ENCODE measurements at regions not wholly inside any gene's neighbourhood (a gene's known extent, or its start where the extent isn't known, plus 50 kb on each side); places are given as distances from the start of the nearest gene placed in this dataset.
A peak's percentile ranks its signal among the peaks of the same experiment; 100 is the strongest.

DNA sequence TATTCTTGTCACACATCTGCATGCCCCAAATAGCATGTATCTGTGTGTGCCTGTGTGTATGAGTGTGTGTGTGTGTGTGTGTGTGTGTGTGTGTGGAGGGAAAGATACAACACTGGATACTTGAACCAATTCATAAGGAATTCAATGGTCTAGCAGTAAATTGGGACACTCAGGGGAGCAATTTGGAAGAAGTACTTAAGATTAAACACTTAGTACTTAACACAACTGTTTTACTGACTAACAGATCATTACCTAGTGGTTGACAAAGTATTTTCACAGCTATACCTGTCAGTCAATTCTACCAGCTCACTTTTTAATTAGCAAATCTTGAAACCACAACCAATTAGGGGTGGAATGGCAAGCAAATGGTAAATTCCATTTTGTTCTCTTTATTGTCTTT lies 1024.1 kb downstream of the TMEM182 start:
- intact Hi-C loops (cut with DNase I; ENCODE audit: low total_unique reads), result loop anchor here (5.0 kb wide), 1 partner anchor 726 kb away; no protein-coding TSS in a partner anchor
- Histone ChIP-seq H3K4me3 (no peak overlapping the region), H3K27me3 (no peaks in the 10 kb centered on the region), H3K27ac (no peak overlapping the region), H3K36me3 (no peaks in the 10 kb centered on the region), H3K9me3 (no peaks in the 10 kb centered on the region), H3K4me1 (no peaks in the 10 kb centered on the region)
- no peak for TF ChIP-seq POLR2A (IDR thresholded peaks at IDR 0.05)
- TF ChIP-seq POLR2AphosphoS5 (IDR thresholded peaks at IDR 0.05), result no peak
- no peak for TF ChIP-seq CTCF (IDR thresholded peaks at IDR 0.05)
- DNase-seq (ENCODE audit: low spot score in 2 of 2), result no peak

DNA sequence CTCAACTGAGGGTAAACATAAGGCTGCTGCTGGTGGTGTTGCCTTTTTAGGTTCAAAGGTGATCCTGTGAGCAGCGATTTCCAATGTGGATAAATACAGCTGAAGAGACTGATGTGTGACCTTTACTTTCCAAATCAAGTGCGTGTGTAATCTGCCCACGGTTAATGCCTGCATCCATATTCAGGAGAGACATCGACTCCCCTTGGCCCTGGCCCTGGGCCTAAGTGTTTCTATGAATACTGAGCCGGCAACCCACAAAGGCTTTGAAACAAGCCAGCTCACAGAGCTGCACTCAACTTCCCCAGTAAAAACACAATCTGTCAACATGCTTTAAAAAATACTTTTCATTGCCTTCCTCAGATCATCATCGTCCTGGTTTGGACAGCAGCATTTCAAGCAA lies 1026.6 kb downstream of the TMEM182 start:
- H3K27me3 ChIP-seq, result no peaks in the 10 kb centered on the region
- DNase-seq (ENCODE audit: low spot score in 2 of 2), result no peak
- no peaks in the 10 kb centered on the region for H3K36me3 ChIP-seq
- H3K4me1 ChIP-seq, result no peaks in the 10 kb centered on the region
- intact Hi-C loops (cut with DNase I; ENCODE audit: low total_unique reads), result loop anchor here (5.0 kb wide), 1 partner anchor 724 kb away; no protein-coding TSS in a partner anchor
- no peak overlapping the region for H3K4me3 ChIP-seq
- H3K9me3 ChIP-seq, result no peaks in the 10 kb centered on the region
- no peak overlapping the region for H3K27ac ChIP-seq
- TF ChIP-seq POLR2A (IDR thresholded peaks at IDR 0.05), result no peak
- TF ChIP-seq POLR2AphosphoS5 (IDR thresholded peaks at IDR 0.05), result no peak
- TF ChIP-seq CTCF (IDR thresholded peaks at IDR 0.05), result no peak

DNA sequence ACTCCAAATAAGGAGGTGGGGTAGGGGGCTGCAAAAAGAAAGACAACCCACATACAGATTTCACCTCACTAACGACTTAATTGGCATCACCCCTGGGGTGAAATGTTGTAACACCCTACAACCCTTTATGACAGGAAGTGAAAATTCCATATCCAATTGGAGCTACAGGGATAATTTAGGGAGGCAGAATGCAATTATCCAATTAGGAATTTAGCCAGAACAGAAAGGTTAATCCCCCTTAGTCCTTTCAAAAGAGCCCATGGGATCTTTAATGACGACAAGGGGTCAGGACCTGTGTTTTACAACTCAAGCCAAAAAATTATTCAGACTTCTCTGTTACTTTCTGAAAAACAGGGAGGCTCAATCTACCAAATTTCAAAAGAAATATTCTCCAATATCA lies 1027.1 kb downstream of the TMEM182 start:
- H3K27me3 ChIP-seq, result no peaks in the 10 kb centered on the region
- DNase-seq (ENCODE audit: low spot score in 2 of 2), result no peak
- H3K27ac ChIP-seq, result no peak overlapping the region
- intact Hi-C loops (cut with DNase I; ENCODE audit: low total_unique reads), result loop anchor here (5.0 kb wide), 1 partner anchor 723 kb away; no protein-coding TSS in a partner anchor
- H3K36me3 ChIP-seq, result no peaks in the 10 kb centered on the region
- no peaks in the 10 kb centered on the region for H3K4me1 ChIP-seq
- H3K9me3 ChIP-seq, result no peaks in the 10 kb centered on the region
- H3K4me3 ChIP-seq, result no peak overlapping the region
- no peak for TF ChIP-seq POLR2A (IDR thresholded peaks at IDR 0.05)
- TF ChIP-seq POLR2AphosphoS5 (IDR thresholded peaks at IDR 0.05), result no peak
- TF ChIP-seq CTCF (IDR thresholded peaks at IDR 0.05), result no peak

GRCh38 chr2:103789381-103790095 lies 1027.7 kb downstream of the TMEM182 start:
- Histone ChIP-seq H3K27ac (no peak overlapping the region), H3K4me3 (no peak overlapping the region), H3K36me3 (no peaks in the 10 kb centered on the region), H3K4me1 (no peaks in the 10 kb centered on the region), H3K27me3 (no peaks in the 10 kb centered on the region), H3K9me3 (no peaks in the 10 kb centered on the region)
- TF ChIP-seq CTCF (IDR thresholded peaks at IDR 0.05) (no peak), POLR2A (IDR thresholded peaks at IDR 0.05) (no peak), POLR2AphosphoS5 (IDR thresholded peaks at IDR 0.05) (no peak)
- intact Hi-C loops (cut with DNase I; ENCODE audit: low total_unique reads), result loop anchor here (5.0 kb wide), 1 partner anchor 723 kb away; no protein-coding TSS in a partner anchor
- peak; percentile 42 to 55 for DNase-seq (ENCODE audit: low spot score in 2 of 2)

GRCh38 chr2:103792042-103792441 lies 1030.2 kb downstream of the TMEM182 start:
- DNase-seq (ENCODE audit: low spot score in 2 of 2), result no peak
- TF ChIP-seq POLR2AphosphoS5 (IDR thresholded peaks at IDR 0.05) (no peak), CTCF (IDR thresholded peaks at IDR 0.05) (no peak), POLR2A (IDR thresholded peaks at IDR 0.05) (no peak)
- Histone ChIP-seq H3K4me3 (no peak overlapping the region), H3K27me3 (no peaks in the 10 kb centered on the region), H3K9me3 (no peaks in the 10 kb centered on the region), H3K4me1 (no peaks in the 10 kb centered on the region), H3K27ac (no peak overlapping the region), H3K36me3 (no peaks in the 10 kb centered on the region)
- intact Hi-C loops (cut with DNase I; ENCODE audit: low total_unique reads), result no loop called here
